ENCODE measurements at regions not wholly inside any gene's neighbourhood (a gene's known extent, or its start where the extent isn't known, plus 50 kb on each side); places are given as distances from the start of the nearest gene placed in this dataset.

DNA sequence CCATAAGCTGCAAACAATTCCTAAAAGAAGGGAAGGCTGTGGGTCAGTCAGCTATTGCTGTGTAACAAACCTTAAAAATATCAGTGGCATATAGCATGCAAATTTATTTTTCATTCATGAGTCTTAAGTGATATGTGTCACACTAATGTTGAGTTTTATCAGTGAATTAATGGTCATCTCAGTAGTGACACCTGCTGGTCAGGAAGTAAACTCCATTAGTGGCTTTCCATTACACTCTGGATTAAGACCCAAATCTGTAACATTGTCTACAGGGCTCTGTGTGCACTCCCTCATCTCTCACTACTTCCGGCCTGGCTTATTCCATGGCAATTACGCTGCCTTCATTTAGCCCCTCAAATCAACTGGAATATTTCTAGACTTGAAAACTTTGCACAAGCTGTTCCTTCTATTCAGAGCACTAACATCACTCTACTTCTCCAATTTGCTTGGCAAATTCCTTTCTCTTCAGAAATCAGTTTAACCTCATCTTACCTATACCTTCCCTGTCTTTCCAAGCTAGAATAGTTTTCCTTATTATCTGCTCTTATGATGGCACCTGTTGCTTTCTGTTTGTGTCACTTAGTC lies 217.3 kb upstream of the TAPT1 start:
- TF ChIP-seq, protein P1, sequence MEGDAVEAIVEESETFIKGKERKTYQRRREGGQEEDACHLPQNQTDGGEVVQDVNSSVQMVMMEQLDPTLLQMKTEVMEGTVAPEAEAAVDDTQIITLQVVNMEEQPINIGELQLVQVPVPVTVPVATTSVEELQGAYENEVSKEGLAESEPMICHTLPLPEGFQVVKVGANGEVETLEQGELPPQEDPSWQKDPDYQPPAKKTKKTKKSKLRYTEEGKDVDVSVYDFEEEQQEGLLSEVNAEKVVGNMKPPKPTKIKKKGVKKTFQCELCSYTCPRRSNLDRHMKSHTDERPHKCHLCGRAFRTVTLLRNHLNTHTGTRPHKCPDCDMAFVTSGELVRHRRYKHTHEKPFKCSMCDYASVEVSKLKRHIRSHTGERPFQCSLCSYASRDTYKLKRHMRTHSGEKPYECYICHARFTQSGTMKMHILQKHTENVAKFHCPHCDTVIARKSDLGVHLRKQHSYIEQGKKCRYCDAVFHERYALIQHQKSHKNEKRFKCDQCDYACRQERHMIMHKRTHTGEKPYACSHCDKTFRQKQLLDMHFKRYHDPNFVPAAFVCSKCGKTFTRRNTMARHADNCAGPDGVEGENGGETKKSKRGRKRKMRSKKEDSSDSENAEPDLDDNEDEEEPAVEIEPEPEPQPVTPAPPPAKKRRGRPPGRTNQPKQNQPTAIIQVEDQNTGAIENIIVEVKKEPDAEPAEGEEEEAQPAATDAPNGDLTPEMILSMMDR (IDR thresholded peaks at IDR 0.05), result peak; percentile 82
- no peak for TF ChIP-seq ZFX (IDR thresholded peaks at IDR 0.05; ENCODE audit: borderline replicate concordance)

Data from 22Rv1 (cell line).